HFF-Myc (cell line): ENCODE measurements at regions not wholly inside any gene's neighbourhood (a gene's known extent, or its start where the extent isn't known, plus 50 kb on each side); places are given as distances from the start of the nearest gene placed in this dataset.

Experiments used
- DNase-seq: peaks from one replicate; pipeline ENCODE4 v3.0.0-alpha.2; 2011; ENCODE audit warnings: low read depth; ENCODE audit errors: extremely low read depth
- H3K4me3 ChIP-seq: replicated peaks from 2 replicates; pipeline ENCODE4 v1.5.1; 2011; ENCODE audit warnings: low read depth, mild to moderate bottlenecking, control low read depth, low read length
- CTCF ChIP-seq: IDR thresholded peaks from 2 replicates; pipeline ENCODE4 v1.5.1; 2012; ENCODE audit warnings: mild to moderate bottlenecking, low read depth, low read length, control low read depth; ENCODE audit errors: missing control alignments

- TF ChIP-seq CTCF: no peak
- H3K4me3 ChIP-seq: no peak overlapping the region
- no peak for DNase-seq
Observed at GRCh38 chr6:80922916-80923455, 816.5 kb downstream of the BCKDHB start.

- DNase-seq: no peak
- H3K4me3 ChIP-seq: no peak overlapping the region
- TF ChIP-seq CTCF: no peak
Observed at GRCh38 chr6:80921861-80922460, 815.5 kb downstream of the BCKDHB start.

- no peak for DNase-seq
- no peak overlapping the region for H3K4me3 ChIP-seq
- no peak for TF ChIP-seq CTCF
Observed at GRCh38 chr6:80907831-80908230, 801.4 kb downstream of the BCKDHB start.

DNA sequence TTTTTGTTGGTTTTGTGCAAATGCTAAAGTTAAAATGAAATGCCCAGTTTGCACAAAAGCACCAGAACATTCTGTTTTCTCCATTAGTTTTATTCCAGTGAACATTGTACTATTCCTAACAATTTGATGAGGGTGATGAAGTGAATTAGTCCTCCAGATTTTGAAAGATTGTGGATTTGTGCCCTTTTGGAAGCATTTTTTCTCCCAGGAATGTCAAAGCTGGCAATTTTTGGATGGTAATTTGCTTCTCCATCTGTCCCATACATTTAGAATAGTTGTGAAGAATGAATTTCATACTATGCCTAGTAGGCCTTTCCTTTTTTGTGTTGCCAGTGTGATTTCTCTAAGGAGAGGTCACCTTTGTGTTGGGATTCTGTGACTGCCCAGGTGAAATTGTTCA is 797.2 kb downstream of the BCKDHB start:
- TF ChIP-seq CTCF: no peak
- DNase-seq: no peak
- H3K4me3 ChIP-seq: no peak overlapping the region

- no peak for DNase-seq
- TF ChIP-seq CTCF: no peak
- H3K4me3 ChIP-seq: no peak overlapping the region
Observed at GRCh38 chr6:80886475-80886874, 780.0 kb downstream of the BCKDHB start.

DNA sequence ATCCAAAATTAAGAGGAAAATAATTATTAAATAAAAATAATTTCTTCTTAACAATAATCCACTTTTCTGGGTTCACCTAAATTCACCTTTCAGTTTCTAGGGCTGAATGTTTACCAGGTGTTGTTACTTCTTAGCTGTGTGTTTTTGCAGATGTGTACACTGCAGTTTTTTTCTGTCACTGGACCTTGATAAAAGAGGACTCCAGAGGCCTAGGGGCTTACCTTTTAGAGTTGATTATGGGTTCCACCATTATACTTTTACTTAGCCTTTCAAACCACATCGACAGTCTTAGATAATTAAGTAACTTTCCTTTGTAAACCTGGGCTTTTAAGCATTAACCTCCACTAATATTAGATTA is 766.5 kb downstream of the BCKDHB start:
- H3K4me3 ChIP-seq: no peak overlapping the region
- no peak for DNase-seq
- TF ChIP-seq CTCF: no peak
